GM12891 (cell line): ENCODE measurements at regions not wholly inside any gene's neighbourhood (a gene's known extent, or its start where the extent isn't known, plus 50 kb on each side); places are given as distances from the start of the nearest gene placed in this dataset.

ENCODE experiments used
- DNase-seq: peaks from one replicate; pipeline ENCODE4 v3.0.0; 2011; ENCODE audit warnings: low spot score; ENCODE audit not compliant: insufficient read length
- FAIRE-seq: peaks from 2 replicates; lab custom pipeline; 2011; peaks lifted over from hg19 to GRCh38; lab: Jason Lieb, UNC
- PAX5 ChIP-seq: IDR thresholded peaks from 2 replicates; pipeline ENCODE4 v1.6.1; 2011; ENCODE audit warnings: low read length, moderate library complexity, mild to moderate bottlenecking; ENCODE audit not compliant: insufficient read depth, severe bottlenecking
- POLR2A ChIP-seq: IDR thresholded peaks from 2 replicates; pipeline ENCODE4 v1.6.1; 2011; ENCODE audit warnings: low read depth, low read length, control low read depth
- POLR2AphosphoS5 ChIP-seq: IDR thresholded peaks from 2 replicates; pipeline ENCODE4 v1.6.1; 2011; ENCODE audit warnings: low read depth, low read length, control low read depth
- POU2F2 ChIP-seq: IDR thresholded peaks from 2 replicates; pipeline ENCODE4 v1.6.1; 2011; ENCODE audit warnings: low read depth, mild to moderate bottlenecking, control low read depth, low read length, moderate library complexity
- SPI1 ChIP-seq: IDR thresholded peaks from 2 replicates; pipeline ENCODE4 v1.6.1; 2011; ENCODE audit warnings: low read depth, low read length, control low read depth
- TAF1 ChIP-seq: IDR thresholded peaks from 2 replicates; pipeline ENCODE4 v1.6.1; 2011; ENCODE audit warnings: low read depth, low read length, control low read depth

- TF ChIP-seq TAF1 (no peak), POU2F2 (peak; percentile 34; the same call in 1 of the 2 replicates)
- DNase-seq (no peak), FAIRE-seq (peak; percentile 94)
Measured at GRCh38 chr1:110783292-110783918, 89.5 kb upstream of the CD53 start.

DNA sequence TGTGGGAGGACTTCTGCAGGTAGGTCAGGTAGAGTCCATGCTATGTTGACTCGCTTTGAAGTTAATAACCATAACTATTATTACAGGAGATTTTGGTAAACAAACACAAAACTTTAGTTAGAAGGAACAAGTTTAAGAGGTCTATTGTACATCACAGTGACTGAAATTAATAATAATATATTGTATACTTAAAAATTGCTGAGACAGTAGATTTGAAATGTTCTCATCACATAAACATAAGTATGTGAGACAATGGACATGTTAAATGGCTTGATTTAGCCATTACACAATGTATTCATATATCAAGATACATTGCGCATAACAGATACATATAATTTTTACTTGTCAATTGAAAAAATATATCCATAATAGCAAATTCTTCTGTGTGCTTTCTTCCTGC, 91.4 kb upstream of the CD53 start:
- FAIRE-seq, result no peak
- no peak for TF ChIP-seq SPI1
- TF ChIP-seq TAF1, result no peak
- TF ChIP-seq POU2F2, result no peak
- no peak for TF ChIP-seq PAX5
- TF ChIP-seq POLR2AphosphoS5, result no peak
- no peak for TF ChIP-seq POLR2A
- no peak for DNase-seq

DNA sequence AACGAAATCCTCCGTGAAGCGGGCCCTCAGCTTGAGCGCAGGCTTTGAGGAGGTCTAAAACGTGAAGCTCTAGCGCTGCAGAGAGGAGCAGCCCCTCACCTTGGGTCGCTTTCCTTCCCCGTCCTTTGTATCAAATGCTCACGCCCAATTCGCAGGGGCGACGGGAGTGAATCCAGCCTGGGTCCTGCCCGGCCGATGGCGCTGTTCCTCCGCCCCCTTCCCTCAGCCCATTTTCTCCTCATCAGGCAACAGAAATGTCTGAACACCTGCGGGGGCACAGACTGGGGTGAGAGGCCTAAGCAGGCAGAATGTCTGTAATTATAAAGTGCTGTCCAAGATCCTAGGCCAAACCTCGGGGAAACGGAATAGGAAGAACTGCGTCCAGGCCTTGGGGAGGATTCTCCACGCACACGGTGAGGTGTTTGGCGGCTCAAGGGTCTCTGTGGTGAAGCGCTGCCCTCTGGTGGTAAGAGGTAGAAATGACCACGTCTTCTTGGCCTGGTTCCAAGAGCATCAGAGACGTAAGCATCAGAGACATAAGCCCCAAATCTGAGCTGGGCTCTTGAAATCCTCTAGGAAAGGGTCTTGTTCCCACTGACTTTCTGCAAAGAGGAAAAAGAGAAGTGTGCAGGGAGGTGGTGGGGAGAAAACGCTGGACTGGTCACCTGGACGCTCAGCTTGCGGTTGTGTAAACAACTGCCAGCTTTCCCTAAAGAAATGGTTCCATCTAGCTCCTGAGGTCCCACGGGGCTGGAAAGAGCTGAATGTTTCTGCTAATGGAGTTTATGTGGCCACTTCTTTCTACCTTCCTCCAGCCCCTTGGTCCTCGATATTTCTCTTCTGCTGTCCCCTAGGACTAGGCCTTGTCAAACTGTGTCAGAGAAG, 92.1 kb upstream of the CD53 start:
- TF ChIP-seq SPI1 (no peak), TAF1 (no peak), POLR2A (no peak), POLR2AphosphoS5 (peak; percentile 24; the same call in 1 of the 2 replicates)
- DNase-seq (peak; percentile 37), FAIRE-seq (peak; percentile 83)

DNA sequence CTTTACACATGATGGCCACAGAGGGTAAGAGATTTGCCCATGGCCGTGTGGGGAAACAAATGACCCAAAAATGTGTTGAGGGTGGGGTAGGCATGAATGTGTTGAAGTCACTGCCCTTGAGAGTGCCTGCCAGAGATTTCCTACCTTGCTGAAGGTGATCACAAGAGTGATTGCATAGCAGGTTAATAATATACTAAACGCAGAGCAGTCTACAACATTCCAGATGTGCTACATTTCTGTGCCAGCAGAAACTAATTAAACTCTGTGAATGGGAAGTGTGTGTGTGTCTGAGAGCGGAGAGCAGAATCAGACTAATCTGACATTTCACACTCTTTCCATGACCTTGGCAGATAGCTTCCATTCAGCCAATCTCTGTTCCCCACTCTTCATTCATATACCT, 93.3 kb upstream of the CD53 start:
- FAIRE-seq, result no peak
- TF ChIP-seq SPI1 (no peak), POU2F2 (no peak), TAF1 (no peak), PAX5 (no peak), POLR2A (no peak), POLR2AphosphoS5 (no peak)
- DNase-seq, result no peak

- TF ChIP-seq TAF1, result no peak
- no peak for TF ChIP-seq POLR2A
- TF ChIP-seq SPI1, result no peak
- TF ChIP-seq POU2F2, result no peak
- no peak for TF ChIP-seq POLR2AphosphoS5
- no peak for TF ChIP-seq PAX5
- DNase-seq (no peak), FAIRE-seq (no peak)
Measured at GRCh38 chr1:110778821-110779220, 94.1 kb upstream of the CD53 start.

DNA sequence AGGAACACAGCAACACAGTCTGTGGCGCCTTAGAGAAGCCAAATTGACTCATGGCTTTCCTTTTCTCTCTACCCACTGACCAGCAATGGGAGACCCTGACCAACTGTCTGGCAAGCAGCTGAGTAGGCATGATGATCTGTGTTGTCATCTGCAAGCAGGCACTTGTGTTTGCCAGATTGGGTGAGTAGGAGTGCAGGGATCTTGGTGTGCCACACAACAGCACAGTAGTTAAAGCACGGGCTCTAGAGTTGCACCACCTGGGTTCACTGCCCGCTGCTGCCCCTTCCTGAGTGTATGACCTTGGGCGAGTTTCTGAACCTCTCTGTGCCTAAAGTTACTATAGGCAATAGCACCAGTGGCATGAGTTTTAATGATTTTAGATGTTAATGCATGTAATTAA, 95.7 kb upstream of the CD53 start:
- no peak for DNase-seq
- TF ChIP-seq POLR2A, result no peak
- no peak for TF ChIP-seq PAX5
- TF ChIP-seq SPI1, result no peak
- no peak for TF ChIP-seq POU2F2
- TF ChIP-seq POLR2AphosphoS5, result no peak
- no peak for TF ChIP-seq TAF1
- FAIRE-seq, result no peak

DNA sequence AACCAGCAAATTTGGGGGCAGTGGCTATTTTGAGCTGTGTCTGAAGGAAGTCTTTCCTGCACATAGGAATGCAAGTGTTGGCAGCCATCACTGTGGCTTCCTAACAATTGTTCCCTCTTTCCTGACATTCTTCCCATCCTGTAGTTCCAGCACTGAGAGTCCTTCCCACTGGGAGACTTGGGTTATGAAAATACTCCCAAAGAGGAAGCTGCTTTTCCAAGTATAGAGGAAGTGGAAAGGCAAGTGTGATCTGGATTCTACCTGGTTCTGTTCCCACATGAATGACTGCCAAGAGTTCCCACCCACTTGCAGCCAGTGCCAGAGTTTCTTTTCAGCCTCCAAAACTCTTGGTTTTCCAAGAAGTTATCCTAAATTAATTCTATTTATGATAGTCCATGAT, 98.5 kb upstream of the CD53 start:
- no peak for FAIRE-seq
- no peak for DNase-seq
- TF ChIP-seq POU2F2 (no peak), POLR2AphosphoS5 (no peak)

DNA sequence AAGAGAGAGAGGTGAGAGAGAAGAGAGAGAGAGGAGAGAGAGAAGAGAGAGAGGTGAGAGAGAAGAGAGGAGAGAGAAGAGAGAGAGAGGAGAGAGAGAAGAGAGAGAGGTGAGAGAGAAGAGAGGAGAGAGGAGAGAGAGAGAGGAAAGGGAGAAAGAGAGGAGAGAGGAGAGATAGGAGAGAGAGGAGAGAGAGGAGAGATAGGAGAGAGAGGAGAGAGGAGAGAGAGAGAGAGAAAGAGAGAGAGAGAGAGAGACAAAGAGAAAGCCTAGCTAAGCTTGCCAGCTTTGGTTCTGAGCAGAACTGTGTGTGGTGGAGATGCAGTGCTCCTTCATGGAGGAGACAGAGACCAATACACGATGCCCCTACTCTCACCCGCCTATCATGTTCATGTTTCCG, 99.1 kb upstream of the KCNA3 start:
- DNase-seq (no peak), FAIRE-seq (no peak)

DNA sequence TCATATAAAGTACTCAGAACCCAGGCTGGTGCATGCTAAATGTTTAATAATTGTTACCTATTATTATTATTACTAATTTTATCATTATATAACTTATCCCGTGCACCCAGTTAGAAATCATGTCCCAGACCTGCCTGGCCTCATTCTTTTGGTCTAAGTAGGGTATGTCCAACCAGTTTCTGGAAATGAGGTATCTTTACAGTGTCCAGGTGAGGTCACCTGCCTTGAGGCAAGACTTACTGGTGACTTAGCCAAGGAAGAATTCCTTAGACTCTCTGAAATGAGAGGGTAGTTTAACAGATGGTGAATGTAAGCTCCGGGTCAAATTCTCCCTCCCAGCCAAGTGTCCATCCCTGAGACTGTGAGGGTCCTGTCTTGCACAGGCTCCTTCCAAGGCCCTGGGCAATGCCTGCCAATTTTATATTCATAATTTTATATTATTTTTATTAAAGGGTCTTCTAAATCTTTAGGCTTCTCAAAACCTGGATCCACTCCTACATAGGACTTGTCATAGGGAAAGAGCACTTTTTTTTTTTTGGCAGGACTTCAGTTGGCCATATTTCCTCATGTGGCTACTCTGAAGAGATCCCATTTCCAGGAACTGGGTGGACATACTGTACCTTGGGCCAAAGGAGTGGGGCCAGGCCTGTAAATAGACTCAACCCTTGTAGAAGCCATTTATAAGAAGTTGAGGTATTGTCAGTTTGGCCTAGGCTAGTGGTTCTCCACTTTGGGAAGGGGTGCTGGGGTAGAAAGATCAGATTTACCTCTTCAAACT, 96.7 kb upstream of the KCNA3 start:
- DNase-seq, result no peak
- no peak for FAIRE-seq
- TF ChIP-seq SPI1 (no peak), PAX5 (no peak), POLR2AphosphoS5 (no peak), TAF1 (no peak), POLR2A (no peak), POU2F2 (no peak)

More for the DNA sequence above, 99.1 kb upstream of the KCNA3 start:
- TF ChIP-seq PAX5 (no peak), POLR2AphosphoS5 (no peak), POU2F2 (no peak), POLR2A (no peak), TAF1 (no peak), SPI1 (no peak)
